H1 (cell line): ENCODE measurements at regions not wholly inside any gene's neighbourhood (a gene's known extent, or its start where the extent isn't known, plus 50 kb on each side); places are given as distances from the start of the nearest gene placed in this dataset.

Experiments used
- CHD1 ChIP-seq: IDR thresholded peaks from 2 replicates; pipeline ENCODE4 v1.6.1; 2012; ENCODE audit warnings: low read depth, low read length, improper control_type of control experiment
- EZH2 ChIP-seq: fragments of 200-600 bp; sonication (generic); IDR thresholded peaks from 2 replicates; pipeline ENCODE4 v1.7.1; 2012; ENCODE audit warnings: low read depth, mild to moderate bottlenecking, moderate library complexity, low read length, inconsistent platforms; ENCODE audit not compliant: severe bottlenecking
- FOSL1 ChIP-seq: IDR thresholded peaks from 2 replicates; pipeline ENCODE4 v1.6.1; 2011; ENCODE audit warnings: mild to moderate bottlenecking, low read depth, low read length, moderate library complexity; ENCODE audit not compliant: insufficient read depth
- GTF2F1 ChIP-seq: IDR thresholded peaks from 2 replicates; pipeline ENCODE4 v1.6.1; 2012; ENCODE audit warnings: low read depth, low read length, improper control_type of control experiment, borderline replicate concordance
- PHF8 ChIP-seq: fragments of 200-600 bp; sonication (generic); conservative IDR thresholded peaks from 2 replicates; pipeline ENCODE4 v1.7.1; 2012; ENCODE audit warnings: low read depth, mild to moderate bottlenecking, inconsistent platforms, low read length, moderate library complexity
- POLR2A ChIP-seq, 2 experiments: IDR thresholded peaks; 1 replicate in 1 of 2; 2 replicates in 1 of 2; pipeline ENCODE4 v1.6.1; 2011; ENCODE audit warnings: low read depth in 2 of 2, low read length in 2 of 2, mild to moderate bottlenecking in 2 of 2; ENCODE audit errors: control extremely low read depth in 1 of 2
- POLR2AphosphoS5 ChIP-seq: IDR thresholded peaks from 2 replicates; pipeline ENCODE4 v1.6.1; 2011; ENCODE audit warnings: low read depth, low read length
- TBP ChIP-seq: IDR thresholded peaks from 2 replicates; pipeline ENCODE4 v1.6.1; 2011; ENCODE audit warnings: low read depth, low read length, improper control_type of control experiment
- TF ChIP-seq, protein P1 (sequence below), 3 experiments: IDR thresholded peaks; 1 replicate in 2 of 3; 2 replicates in 1 of 3; pipeline versions ENCODE4 v1.5.1 to v1.6.1; 2011; ENCODE audit warnings: low read length in 3 of 3, mild to moderate bottlenecking in 3 of 3, inconsistent platforms in 2 of 3, low read depth in 1 of 3, moderate library complexity in 1 of 3; ENCODE audit not compliant: insufficient read depth in 1 of 3; ENCODE audit errors: control extremely low read depth in 1 of 3
- TF ChIP-seq, protein P2 (sequence below): IDR thresholded peaks from 2 replicates; pipeline ENCODE4 v1.6.1; 2011; ENCODE audit warnings: low read length, improper control_type of control experiment
- TF ChIP-seq, protein P3 (sequence below): IDR thresholded peaks from 2 replicates; pipeline ENCODE4 v1.6.1; 2011; ENCODE audit warnings: low read depth, mild to moderate bottlenecking, low read length; ENCODE audit not compliant: insufficient read depth

DNA sequence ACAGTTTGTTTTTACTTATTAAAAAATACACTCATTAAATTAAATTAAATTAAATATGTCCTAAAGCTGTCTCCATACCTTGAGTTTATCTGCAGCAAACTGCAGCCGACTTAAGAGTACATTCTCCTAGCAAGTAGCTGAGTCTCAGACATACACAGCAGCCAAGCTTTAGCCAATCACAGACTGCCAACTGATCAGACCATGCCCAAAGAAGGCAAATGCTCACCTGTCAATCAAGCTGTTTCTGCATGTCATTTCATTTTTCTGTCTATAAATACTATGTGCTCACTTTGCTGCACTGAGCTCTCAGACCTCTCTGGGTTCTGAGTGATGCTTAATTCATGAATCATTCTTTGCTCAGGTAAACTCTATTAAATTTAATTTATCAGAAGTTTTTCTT lies 280.9 kb upstream of the EPHA5 start:
- TF ChIP-seq, protein P1, sequence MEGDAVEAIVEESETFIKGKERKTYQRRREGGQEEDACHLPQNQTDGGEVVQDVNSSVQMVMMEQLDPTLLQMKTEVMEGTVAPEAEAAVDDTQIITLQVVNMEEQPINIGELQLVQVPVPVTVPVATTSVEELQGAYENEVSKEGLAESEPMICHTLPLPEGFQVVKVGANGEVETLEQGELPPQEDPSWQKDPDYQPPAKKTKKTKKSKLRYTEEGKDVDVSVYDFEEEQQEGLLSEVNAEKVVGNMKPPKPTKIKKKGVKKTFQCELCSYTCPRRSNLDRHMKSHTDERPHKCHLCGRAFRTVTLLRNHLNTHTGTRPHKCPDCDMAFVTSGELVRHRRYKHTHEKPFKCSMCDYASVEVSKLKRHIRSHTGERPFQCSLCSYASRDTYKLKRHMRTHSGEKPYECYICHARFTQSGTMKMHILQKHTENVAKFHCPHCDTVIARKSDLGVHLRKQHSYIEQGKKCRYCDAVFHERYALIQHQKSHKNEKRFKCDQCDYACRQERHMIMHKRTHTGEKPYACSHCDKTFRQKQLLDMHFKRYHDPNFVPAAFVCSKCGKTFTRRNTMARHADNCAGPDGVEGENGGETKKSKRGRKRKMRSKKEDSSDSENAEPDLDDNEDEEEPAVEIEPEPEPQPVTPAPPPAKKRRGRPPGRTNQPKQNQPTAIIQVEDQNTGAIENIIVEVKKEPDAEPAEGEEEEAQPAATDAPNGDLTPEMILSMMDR (IDR thresholded peaks at IDR 0.05; ENCODE audit: control extremely low read depth in 1 of 3, insufficient read depth in 1 of 3, low read depth in 1 of 3, low read length in 3 of 3): no peak
- TF ChIP-seq, protein P2, sequence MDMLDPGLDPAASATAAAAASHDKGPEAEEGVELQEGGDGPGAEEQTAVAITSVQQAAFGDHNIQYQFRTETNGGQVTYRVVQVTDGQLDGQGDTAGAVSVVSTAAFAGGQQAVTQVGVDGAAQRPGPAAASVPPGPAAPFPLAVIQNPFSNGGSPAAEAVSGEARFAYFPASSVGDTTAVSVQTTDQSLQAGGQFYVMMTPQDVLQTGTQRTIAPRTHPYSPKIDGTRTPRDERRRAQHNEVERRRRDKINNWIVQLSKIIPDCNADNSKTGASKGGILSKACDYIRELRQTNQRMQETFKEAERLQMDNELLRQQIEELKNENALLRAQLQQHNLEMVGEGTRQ: no peak
- TF ChIP-seq FOSL1 (no peak), CHD1 (no peak), EZH2 (no peak), TBP (no peak), PHF8 (no peak), GTF2F1 (no peak), POLR2AphosphoS5 (no peak), POLR2A (IDR thresholded peaks at IDR 0.05; ENCODE audit: control extremely low read depth in 1 of 2, low read depth in 2 of 2, low read length in 2 of 2) (no peak)
- TF ChIP-seq, protein P3, sequence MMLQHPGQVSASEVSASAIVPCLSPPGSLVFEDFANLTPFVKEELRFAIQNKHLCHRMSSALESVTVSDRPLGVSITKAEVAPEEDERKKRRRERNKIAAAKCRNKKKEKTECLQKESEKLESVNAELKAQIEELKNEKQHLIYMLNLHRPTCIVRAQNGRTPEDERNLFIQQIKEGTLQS: no peak
